ENCODE measurements at regions not wholly inside any gene's neighbourhood (a gene's known extent, or its start where the extent isn't known, plus 50 kb on each side); places are given as distances from the start of the nearest gene placed in this dataset.

GRCh38 chr11:116646191-116646590, 126.6 kb downstream of the BUD13 start:
- Histone ChIP-seq H3K27me3 (ENCODE audit: insufficient read depth) (no peaks in the 10 kb centered on the region; the same call in 1 of the 2 replicates), H3K9me2 (no peaks in the 10 kb centered on the region), H3K27ac (ENCODE audit: low read depth in 2 of 2, low read length in 1 of 2) (no peak overlapping the region), H2AFZ (ENCODE audit: low read depth) (no peak overlapping the region), H3K4me2 (no peak overlapping the region), H3K79me2 (ENCODE audit: insufficient read depth) (no peaks in the 10 kb centered on the region), H3K9me3 (no peaks in the 10 kb centered on the region), H3K4me3 (ENCODE audit: low read depth in 2 of 2, low read length in 1 of 2) (no peak overlapping the region), H3F3A (replicated peaks; ENCODE audit: insufficient read depth) (no peaks in the 10 kb centered on the region), H4K20me1 (ENCODE audit: insufficient read depth) (no peaks in the 10 kb centered on the region), H3K36me3 (replicated peaks in 1 of 2; ENCODE audit: control insufficient read depth in 1 of 2, insufficient read depth in 2 of 2, low read length in 1 of 2) (no peaks in the 10 kb centered on the region), H3K9ac (no peak overlapping the region), H3K4me1 (ENCODE audit: control insufficient read depth in 1 of 2, insufficient read depth in 2 of 2, low read depth in 1 of 2, low read length in 1 of 2) (peaks cover 0 to 14% of the 10 kb centered on the region in 2 experiments; a peak in 1 of 4 replicates)
- no peak for TF ChIP-seq FOXJ3 (CRISPR knock-in tag; IDR thresholded peaks at IDR 0.05)
- no peak for TF ChIP-seq GABPA (IDR thresholded peaks at IDR 0.05; ENCODE audit: low read depth)
- TF ChIP-seq EZH2phosphoT487 (IDR thresholded peaks at IDR 0.05; ENCODE audit: borderline replicate concordance, low read depth): no peak
- TF ChIP-seq MEF2A (IDR thresholded peaks at IDR 0.05; ENCODE audit: borderline replicate concordance, low read depth): no peak
- no peak for TF ChIP-seq MAX (IDR thresholded peaks at IDR 0.05; ENCODE audit: low read depth)
- no peak for TF ChIP-seq RFX5 (IDR thresholded peaks at IDR 0.05; ENCODE audit: low read length)
- TF ChIP-seq, protein P1, sequence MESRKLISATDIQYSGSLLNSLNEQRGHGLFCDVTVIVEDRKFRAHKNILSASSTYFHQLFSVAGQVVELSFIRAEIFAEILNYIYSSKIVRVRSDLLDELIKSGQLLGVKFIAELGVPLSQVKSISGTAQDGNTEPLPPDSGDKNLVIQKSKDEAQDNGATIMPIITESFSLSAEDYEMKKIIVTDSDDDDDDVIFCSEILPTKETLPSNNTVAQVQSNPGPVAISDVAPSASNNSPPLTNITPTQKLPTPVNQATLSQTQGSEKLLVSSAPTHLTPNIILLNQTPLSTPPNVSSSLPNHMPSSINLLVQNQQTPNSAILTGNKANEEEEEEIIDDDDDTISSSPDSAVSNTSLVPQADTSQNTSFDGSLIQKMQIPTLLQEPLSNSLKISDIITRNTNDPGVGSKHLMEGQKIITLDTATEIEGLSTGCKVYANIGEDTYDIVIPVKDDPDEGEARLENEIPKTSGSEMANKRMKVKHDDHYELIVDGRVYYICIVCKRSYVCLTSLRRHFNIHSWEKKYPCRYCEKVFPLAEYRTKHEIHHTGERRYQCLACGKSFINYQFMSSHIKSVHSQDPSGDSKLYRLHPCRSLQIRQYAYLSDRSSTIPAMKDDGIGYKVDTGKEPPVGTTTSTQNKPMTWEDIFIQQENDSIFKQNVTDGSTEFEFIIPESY (IDR thresholded peaks at IDR 0.05; ENCODE audit: borderline replicate concordance, low read depth): no peak
- TF ChIP-seq YY1 (IDR thresholded peaks at IDR 0.05; ENCODE audit: low read depth): no peak
- TF ChIP-seq ELF1 (IDR thresholded peaks at IDR 0.05): no peak
- no peak for TF ChIP-seq SIN3A (IDR thresholded peaks at IDR 0.05; ENCODE audit: borderline replicate concordance, low read depth, low read length)
- TF ChIP-seq JUND (IDR thresholded peaks at IDR 0.05): no peak
- TF ChIP-seq FOXM1 (IDR thresholded peaks at IDR 0.05; ENCODE audit: low read depth): no peak
- no peak for DNase-seq
- ChIA-PET POLR2A (no interaction called here), CTCF (interaction anchor here (0.9 to 1.0 kb wide), 2 partner anchors 9 to 58 kb away, joined by 3 to 4 read pairs; no protein-coding TSS in a partner anchor)
- 30% methylated on average over 2 of the region's 3 CpGs for WGBS (ENCODE audit: low lambda C conversion rate)

DNA sequence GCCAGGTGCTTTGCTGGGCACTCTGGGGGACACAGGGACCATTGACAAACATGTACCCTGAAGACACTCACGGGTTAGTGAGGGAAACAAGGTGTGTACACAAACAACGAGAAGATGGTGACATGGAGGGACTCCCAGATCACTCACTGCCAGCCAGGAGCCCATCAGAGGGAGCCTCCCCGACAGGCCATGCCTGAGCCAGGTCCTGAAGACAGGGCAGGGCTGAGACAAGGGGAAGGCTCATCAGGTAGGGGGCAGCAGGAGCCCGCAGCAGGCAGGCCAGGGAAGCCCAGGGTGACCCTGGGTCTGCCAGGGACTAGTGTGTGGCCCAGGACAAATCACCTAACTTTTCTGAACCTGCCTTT, 127.9 kb downstream of the BUD13 start:
- no peak overlapping the region for H3K4me3 ChIP-seq (ENCODE audit: low read depth in 2 of 2, low read length in 1 of 2)
- no peaks in the 10 kb centered on the region for H3K9me3 ChIP-seq
- peaks cover 0 to 19% of the 10 kb centered on the region in 2 experiments; a peak in 1 of 4 replicates for H3K4me1 ChIP-seq (ENCODE audit: control insufficient read depth in 1 of 2, insufficient read depth in 2 of 2, low read depth in 1 of 2, low read length in 1 of 2)
- no peaks in the 10 kb centered on the region for H3F3A ChIP-seq (replicated peaks; ENCODE audit: insufficient read depth)
- H3K27me3 ChIP-seq (ENCODE audit: insufficient read depth): no peaks in the 10 kb centered on the region; the same call in 1 of the 2 replicates
- no peak for DNase-seq
- H4K20me1 ChIP-seq (ENCODE audit: insufficient read depth): no peaks in the 10 kb centered on the region
- CTCF ChIA-PET: interaction anchor here (1.1 to 1.7 kb wide), 3 partner anchors 47 to 141 kb away, joined by 3 to 7 read pairs (median 4); no protein-coding TSS in a partner anchor
- H3K4me2 ChIP-seq: no peak overlapping the region
- TF ChIP-seq CHD2 (IDR thresholded peaks at IDR 0.05; ENCODE audit: low read length, partially characterized antibody) (no peak), USF1 (IDR thresholded peaks at IDR 0.05; ENCODE audit: borderline replicate concordance, low read depth) (no peak), FOXJ3 (CRISPR knock-in tag; IDR thresholded peaks at IDR 0.05) (no peak), MAX (IDR thresholded peaks at IDR 0.05; ENCODE audit: low read depth) (no peak), FOSL2 (IDR thresholded peaks at IDR 0.05; ENCODE audit: borderline replicate concordance, low read depth) (no peak), GABPA (IDR thresholded peaks at IDR 0.05; ENCODE audit: low read depth) (no peak)
- TF ChIP-seq, protein P1 (IDR thresholded peaks at IDR 0.05; ENCODE audit: borderline replicate concordance, low read depth): no peak
- no peaks in the 10 kb centered on the region for H3K36me3 ChIP-seq (replicated peaks in 1 of 2; ENCODE audit: control insufficient read depth in 1 of 2, insufficient read depth in 2 of 2, low read length in 1 of 2)
- POLR2A ChIA-PET: interaction anchor here (1.0 kb wide), 1 partner anchor 104 kb away, joined by 3 read pairs; no protein-coding TSS in a partner anchor
- H3K27ac ChIP-seq (ENCODE audit: low read depth in 2 of 2, low read length in 1 of 2): peak overlapping the region in 1 of 2 experiments; percentile 11; a peak in 1 of 4 replicates
- no peak overlapping the region for H3K9ac ChIP-seq
- H3K9me2 ChIP-seq: no peaks in the 10 kb centered on the region
- 10% methylated on average over 2 of the region's 4 CpGs for whole genome bisulfite sequencing (ENCODE audit: low lambda C conversion rate)
- no peak overlapping the region for H2AFZ ChIP-seq (ENCODE audit: low read depth)
- H3K79me2 ChIP-seq (ENCODE audit: insufficient read depth): no peaks in the 10 kb centered on the region

All from SK-N-SH (cell line).